GM12865 (cell line): ENCODE measurements at regions not wholly inside any gene's neighbourhood (a gene's known extent, or its start where the extent isn't known, plus 50 kb on each side); places are given as distances from the start of the nearest gene placed in this dataset.

Experiments
- DNase-seq: peaks from one replicate; pipeline ENCODE4 v3.0.0; 2010; ENCODE audit warnings: low read depth
- H3K4me3 ChIP-seq: 2 replicates; pipeline ENCODE4 v1.5.1; 2011; ENCODE audit warnings: mild to moderate bottlenecking, low read depth, low read length, control low read depth
- CTCF ChIP-seq: IDR thresholded peaks from 2 replicates; pipeline ENCODE4 v1.5.1; 2011; ENCODE audit warnings: low read length, control low read depth, low read depth, inconsistent platforms; ENCODE audit not compliant: insufficient read depth; ENCODE audit errors: missing control alignments

- H3K4me3 ChIP-seq = no peak overlapping the region
- no peak for DNase-seq
- no peak for TF ChIP-seq CTCF
These were observed 664.3 kb upstream of the CELF2 start for GRCh38 chr10:10353326-10353868.

GRCh38 chr10:10359263-10359662, 658.4 kb upstream of the CELF2 start:
- H3K4me3 ChIP-seq = no peak overlapping the region
- no peak for TF ChIP-seq CTCF
- DNase-seq = no peak

GRCh38 chr10:10361301-10361885, 656.3 kb upstream of the CELF2 start:
- no peak for DNase-seq
- H3K4me3 ChIP-seq = no peak overlapping the region

GRCh38 chr10:10362800-10363199, 654.9 kb upstream of the CELF2 start:
- no peak overlapping the region for H3K4me3 ChIP-seq
- TF ChIP-seq CTCF = no peak
- no peak for DNase-seq

More at GRCh38 chr10:10361301-10361885, 656.3 kb upstream of the CELF2 start:
- no peak for TF ChIP-seq CTCF

GRCh38 chr10:10363217-10363616, 654.5 kb upstream of the CELF2 start:
- no peak for DNase-seq
- H3K4me3 ChIP-seq = no peak overlapping the region
- no peak for TF ChIP-seq CTCF

- TF ChIP-seq CTCF = no peak
- H3K4me3 ChIP-seq = no peak overlapping the region
- DNase-seq = no peak
These were observed 652.8 kb upstream of the CELF2 start for GRCh38 chr10:10364902-10365301.

- TF ChIP-seq CTCF = no peak
- H3K4me3 ChIP-seq = no peak overlapping the region
- DNase-seq = no peak
These were observed 652.0 kb upstream of the CELF2 start for GRCh38 chr10:10365676-10366075.
